ENCODE measurements at regions not wholly inside any gene's neighbourhood (a gene's known extent, or its start where the extent isn't known, plus 50 kb on each side); places are given as distances from the start of the nearest gene placed in this dataset.

DNA sequence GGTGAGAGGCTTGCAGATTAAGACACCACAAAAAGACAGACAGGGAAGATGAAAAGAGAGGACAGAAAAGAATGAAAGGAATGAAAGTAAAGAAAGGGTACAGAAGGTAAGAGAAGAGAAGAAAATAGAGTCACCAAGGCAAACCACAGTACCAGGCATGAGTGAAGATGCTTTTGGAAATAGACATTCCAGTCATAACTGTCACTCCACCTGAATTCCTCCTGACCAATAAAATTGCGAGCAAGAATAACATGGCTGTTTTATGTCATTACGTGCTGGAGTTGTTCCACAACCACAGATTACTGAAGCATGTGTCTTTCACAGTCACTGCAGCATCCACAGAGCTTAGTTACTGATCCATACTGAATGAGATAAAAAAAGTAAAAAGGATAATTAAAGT is 864.9 kb upstream of the SLIT2 start:
- H3K36me3 ChIP-seq (ENCODE audit: insufficient read depth, low read length, poor library complexity, severe bottlenecking): no peaks in the 10 kb centered on the region
- intact Hi-C loops (cut with micrococcal nuclease; ENCODE audit: unreplicated experiment): no loop called here
- no peak for DNase-seq (ENCODE audit: low spot score)
- POLR2A ChIA-PET (ENCODE audit: low non-redundant PET): no interaction called here
- H3K4me3 ChIP-seq (ENCODE audit: low read depth, low read length, poor library complexity, severe bottlenecking): no peak overlapping the region
- H3K4me1 ChIP-seq (ENCODE audit: insufficient read depth, low read length, poor library complexity, severe bottlenecking): no peaks in the 10 kb centered on the region
- no TSS peak for BruUV-seq (replicated peaks)
- TF ChIP-seq, protein P1, sequence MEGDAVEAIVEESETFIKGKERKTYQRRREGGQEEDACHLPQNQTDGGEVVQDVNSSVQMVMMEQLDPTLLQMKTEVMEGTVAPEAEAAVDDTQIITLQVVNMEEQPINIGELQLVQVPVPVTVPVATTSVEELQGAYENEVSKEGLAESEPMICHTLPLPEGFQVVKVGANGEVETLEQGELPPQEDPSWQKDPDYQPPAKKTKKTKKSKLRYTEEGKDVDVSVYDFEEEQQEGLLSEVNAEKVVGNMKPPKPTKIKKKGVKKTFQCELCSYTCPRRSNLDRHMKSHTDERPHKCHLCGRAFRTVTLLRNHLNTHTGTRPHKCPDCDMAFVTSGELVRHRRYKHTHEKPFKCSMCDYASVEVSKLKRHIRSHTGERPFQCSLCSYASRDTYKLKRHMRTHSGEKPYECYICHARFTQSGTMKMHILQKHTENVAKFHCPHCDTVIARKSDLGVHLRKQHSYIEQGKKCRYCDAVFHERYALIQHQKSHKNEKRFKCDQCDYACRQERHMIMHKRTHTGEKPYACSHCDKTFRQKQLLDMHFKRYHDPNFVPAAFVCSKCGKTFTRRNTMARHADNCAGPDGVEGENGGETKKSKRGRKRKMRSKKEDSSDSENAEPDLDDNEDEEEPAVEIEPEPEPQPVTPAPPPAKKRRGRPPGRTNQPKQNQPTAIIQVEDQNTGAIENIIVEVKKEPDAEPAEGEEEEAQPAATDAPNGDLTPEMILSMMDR (conservative IDR thresholded peaks at IDR 0.05; ENCODE audit: low read depth, low read length): no peak
- TF ChIP-seq EZH2 (IDR thresholded peaks at IDR 0.05; ENCODE audit: borderline replicate concordance, low read depth, low read length, poor library complexity, severe bottlenecking): no peak
- no peaks in the 10 kb centered on the region for H3K9me3 ChIP-seq (ENCODE audit: low read depth, low read length, poor library complexity, severe bottlenecking)
- no peaks in the 10 kb centered on the region for H3K27me3 ChIP-seq (replicated peaks; ENCODE audit: insufficient read depth, low read depth, low read length, poor library complexity)
- no peak overlapping the region for H3K27ac ChIP-seq (ENCODE audit: low read depth, low read length, poor library complexity, severe bottlenecking)
- CTCF ChIA-PET: no interaction called here

DNA sequence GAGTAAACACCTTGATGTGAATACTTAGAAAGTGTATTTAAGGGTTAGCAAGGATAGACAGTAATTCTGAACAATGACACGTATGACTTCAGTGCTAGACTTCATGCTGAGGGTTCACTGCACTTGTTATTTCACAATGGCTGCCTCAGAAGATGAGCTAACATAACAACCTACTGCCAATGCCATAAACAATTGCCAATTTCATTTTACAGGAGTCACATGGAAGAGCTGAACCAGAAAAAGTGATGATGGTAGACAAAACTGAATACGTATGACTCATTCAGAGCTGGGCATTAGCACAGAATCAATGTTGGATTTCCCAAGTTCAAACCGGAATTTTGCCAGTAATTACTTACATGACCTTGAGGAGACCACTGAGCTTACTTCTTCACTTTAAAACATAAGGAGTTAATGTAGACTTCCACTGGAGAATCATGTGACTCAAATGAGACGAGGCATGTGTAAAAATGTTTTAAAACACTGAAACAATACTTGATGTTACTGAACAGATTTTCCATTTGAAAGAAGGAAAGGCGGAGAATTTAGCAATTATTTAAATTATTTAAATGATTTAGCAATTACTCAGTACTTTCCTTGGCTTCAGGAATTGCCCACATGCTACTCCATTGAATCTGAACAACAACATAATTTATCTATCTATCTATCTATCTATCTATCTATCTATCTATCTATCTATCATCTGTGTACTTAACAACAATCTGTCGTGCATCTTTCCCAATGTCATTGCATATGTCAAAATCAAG is 868.5 kb upstream of the SLIT2 start:
- Histone ChIP-seq H3K36me3 (ENCODE audit: insufficient read depth, low read length, poor library complexity, severe bottlenecking) (no peaks in the 10 kb centered on the region), H3K9me3 (ENCODE audit: low read depth, low read length, poor library complexity, severe bottlenecking) (no peaks in the 10 kb centered on the region), H3K27me3 (replicated peaks; ENCODE audit: insufficient read depth, low read depth, low read length, poor library complexity) (no peaks in the 10 kb centered on the region), H3K4me1 (ENCODE audit: insufficient read depth, low read length, poor library complexity, severe bottlenecking) (no peaks in the 10 kb centered on the region), H3K27ac (ENCODE audit: low read depth, low read length, poor library complexity, severe bottlenecking) (no peak overlapping the region), H3K4me3 (ENCODE audit: low read depth, low read length, poor library complexity, severe bottlenecking) (no peak overlapping the region)
- BruUV-seq (replicated peaks): no TSS peak
- ChIA-PET POLR2A (ENCODE audit: low non-redundant PET) (no interaction called here), CTCF (no interaction called here)
- intact Hi-C loops (cut with micrococcal nuclease; ENCODE audit: unreplicated experiment): no loop called here
- peak; percentile 2 for DNase-seq (ENCODE audit: low spot score)
- TF ChIP-seq, protein P1 (conservative IDR thresholded peaks at IDR 0.05; ENCODE audit: low read depth, low read length): no peak
- TF ChIP-seq EZH2 (IDR thresholded peaks at IDR 0.05; ENCODE audit: borderline replicate concordance, low read depth, low read length, poor library complexity, severe bottlenecking): no peak

DNA sequence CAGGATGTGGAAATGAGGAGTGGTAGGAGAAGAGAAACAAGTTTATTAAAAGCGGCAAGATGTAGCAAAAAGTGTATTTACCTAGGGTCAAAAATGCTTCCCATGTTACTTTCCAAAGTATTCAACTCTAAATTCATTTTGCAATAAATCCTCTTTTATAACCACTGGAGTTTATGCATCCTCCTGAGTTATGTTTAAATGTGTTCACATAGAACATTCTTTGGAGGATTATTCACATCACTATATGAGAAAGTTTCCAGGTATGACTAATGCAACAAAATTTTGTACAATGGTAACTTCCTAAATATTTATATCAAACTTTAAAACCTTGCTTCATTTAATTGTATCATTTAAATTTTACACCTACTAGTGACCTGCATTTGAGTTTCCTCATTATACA is 870.6 kb upstream of the SLIT2 start:
- H3K9me3 ChIP-seq (ENCODE audit: low read depth, low read length, poor library complexity, severe bottlenecking): no peaks in the 10 kb centered on the region
- DNase-seq (ENCODE audit: low spot score): no peak
- no peaks in the 10 kb centered on the region for H3K4me1 ChIP-seq (ENCODE audit: insufficient read depth, low read length, poor library complexity, severe bottlenecking)
- H3K36me3 ChIP-seq (ENCODE audit: insufficient read depth, low read length, poor library complexity, severe bottlenecking): no peaks in the 10 kb centered on the region
- intact Hi-C loops (cut with micrococcal nuclease; ENCODE audit: unreplicated experiment): no loop called here
- no peak overlapping the region for H3K4me3 ChIP-seq (ENCODE audit: low read depth, low read length, poor library complexity, severe bottlenecking)
- no peak for TF ChIP-seq EZH2 (IDR thresholded peaks at IDR 0.05; ENCODE audit: borderline replicate concordance, low read depth, low read length, poor library complexity, severe bottlenecking)
- TF ChIP-seq, protein P1 (conservative IDR thresholded peaks at IDR 0.05; ENCODE audit: low read depth, low read length): no peak
- no TSS peak for BruUV-seq (replicated peaks)
- no peak overlapping the region for H3K27ac ChIP-seq (ENCODE audit: low read depth, low read length, poor library complexity, severe bottlenecking)
- CTCF ChIA-PET: no interaction called here
- no peaks in the 10 kb centered on the region for H3K27me3 ChIP-seq (replicated peaks; ENCODE audit: insufficient read depth, low read depth, low read length, poor library complexity)
- POLR2A ChIA-PET (ENCODE audit: low non-redundant PET): no interaction called here
